ENCODE measurements at regions not wholly inside any gene's neighbourhood (a gene's known extent, or its start where the extent isn't known, plus 50 kb on each side); places are given as distances from the start of the nearest gene placed in this dataset.

DNA sequence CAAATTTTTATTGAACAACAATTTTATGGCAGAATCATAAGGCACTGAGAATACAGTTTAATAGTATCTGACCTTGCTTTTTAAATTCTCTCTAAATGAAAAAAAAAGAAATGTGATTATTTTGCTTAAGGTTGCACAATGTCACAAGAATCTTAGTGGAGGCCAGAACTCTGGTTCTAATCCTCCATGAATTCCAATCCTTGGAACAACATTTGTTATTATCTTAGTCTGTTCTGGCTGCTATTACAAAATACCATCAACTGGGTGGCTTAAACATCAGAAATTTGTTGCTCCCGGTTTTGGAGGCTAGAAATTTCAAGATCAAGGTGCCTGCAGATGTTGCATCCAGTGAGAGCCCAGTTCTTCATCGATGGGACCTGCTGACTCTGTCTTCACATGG is 158.2 kb upstream of the POM121L12 start:
- no peak for DNase-seq

DNA sequence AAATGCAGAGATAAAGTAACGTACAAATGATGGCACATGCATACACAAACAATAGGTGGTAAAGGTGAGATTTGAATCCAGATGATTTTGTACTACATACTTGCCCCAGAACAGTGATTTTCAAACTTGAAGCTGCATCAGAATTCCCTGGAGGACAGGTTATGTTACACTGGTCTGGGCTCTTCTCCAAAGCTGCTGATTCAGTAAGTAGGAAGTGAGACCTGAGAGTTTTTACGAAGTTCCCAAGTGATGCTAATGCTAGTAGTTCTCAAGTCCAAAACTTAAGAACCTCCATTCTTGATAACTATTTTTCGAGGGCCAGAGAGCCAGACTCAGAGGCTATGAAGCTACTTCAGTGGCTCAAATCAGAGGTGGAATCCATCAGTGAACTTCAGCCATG is 159.0 kb upstream of the POM121L12 start:
- DNase-seq = no peak

DNA sequence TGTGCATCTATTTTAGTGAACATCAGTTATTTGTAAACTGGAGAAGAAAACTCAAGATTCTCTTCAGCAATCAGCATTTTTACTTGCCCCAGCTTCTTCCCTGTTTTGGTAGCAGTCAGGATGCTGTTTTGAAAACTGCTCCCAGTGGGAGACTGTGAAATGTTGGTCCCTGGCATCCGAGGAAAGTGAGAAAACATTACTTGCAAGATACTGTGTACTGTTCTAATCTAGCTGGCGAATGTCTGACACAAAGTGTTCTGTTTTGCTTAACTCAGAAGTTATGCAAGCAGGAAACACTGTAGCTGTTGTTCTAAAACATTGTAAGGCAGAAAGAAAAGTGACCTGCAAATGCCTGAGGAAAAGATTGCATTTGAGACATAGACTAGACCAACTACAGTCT is 171.8 kb upstream of the POM121L12 start:
- no peak for DNase-seq

DNA sequence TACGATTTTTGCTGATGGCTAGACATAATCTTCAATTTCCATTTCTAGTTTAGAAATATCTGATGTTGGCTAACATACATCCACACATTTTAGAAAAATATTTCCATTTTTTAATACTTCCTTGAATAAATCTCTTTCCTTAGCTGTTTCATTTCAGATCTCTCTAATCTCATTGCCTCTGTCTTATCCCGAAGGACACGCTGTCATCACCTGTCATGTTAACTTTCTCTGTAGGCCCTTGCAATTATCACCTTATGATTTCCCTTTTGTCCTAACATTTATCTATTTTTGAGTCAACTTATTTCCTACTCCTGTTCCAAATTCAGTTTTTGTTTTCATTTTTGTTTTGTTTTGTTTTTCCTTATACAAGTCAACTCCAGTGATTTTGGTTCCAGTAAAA is 173.1 kb upstream of the POM121L12 start:
- DNase-seq = no peak

DNA sequence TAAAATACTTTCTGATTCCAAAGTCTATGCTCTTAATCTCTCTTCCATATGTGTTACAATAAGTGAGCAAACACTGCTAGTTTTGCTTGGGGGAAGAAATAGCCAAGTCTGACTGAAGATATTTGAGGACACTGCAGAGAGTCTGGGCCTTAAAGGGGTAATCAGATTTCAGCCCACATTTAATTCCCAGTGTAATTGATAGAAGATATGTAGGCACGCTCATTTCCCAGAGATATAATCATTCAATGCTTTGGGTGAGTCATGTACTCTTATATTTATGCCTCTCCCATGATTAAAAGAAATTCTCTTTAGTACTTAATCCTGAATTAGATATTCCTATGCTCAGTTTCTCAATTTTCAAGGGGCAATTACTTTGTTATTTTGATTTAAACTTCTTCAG is 178.1 kb upstream of the POM121L12 start:
- DNase-seq = no peak

DNA sequence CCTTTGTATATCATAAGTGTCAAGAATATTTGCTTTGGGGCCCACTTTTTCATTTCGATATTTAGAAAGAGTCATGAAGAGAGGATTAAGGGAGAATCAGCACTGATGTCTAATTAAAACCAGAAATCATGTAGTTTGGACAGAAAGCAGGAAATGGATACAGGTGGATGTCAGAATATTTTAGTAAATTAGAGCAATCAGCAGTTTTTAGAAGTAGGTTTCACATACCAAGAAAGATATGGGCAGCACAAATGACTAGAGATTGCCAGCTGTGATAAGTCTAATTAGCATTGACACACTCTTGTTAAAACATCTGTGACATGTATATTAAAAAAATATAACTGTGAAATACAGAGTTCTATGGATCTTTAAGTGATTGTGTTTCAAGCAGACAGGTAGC is 180.8 kb upstream of the POM121L12 start:
- no peak for DNase-seq

DNA sequence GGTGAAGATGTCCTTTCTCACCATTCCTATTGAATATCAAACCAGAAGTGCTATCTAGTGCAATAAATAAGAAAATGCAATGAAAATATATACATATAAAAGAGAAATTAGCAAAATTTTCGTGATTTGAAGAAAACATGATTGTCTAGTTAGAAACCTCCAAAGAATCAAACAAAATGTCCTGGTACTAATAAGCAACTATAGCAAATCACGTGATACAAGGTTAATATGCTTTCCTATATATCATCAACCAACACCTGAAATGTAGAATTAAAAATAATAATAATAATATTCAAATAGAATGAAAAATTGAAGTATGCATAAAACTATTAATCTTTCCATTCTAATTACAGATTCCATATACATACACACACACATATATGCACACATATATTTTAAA is 183.9 kb upstream of the POM121L12 start:
- no peak for DNase-seq

DNA sequence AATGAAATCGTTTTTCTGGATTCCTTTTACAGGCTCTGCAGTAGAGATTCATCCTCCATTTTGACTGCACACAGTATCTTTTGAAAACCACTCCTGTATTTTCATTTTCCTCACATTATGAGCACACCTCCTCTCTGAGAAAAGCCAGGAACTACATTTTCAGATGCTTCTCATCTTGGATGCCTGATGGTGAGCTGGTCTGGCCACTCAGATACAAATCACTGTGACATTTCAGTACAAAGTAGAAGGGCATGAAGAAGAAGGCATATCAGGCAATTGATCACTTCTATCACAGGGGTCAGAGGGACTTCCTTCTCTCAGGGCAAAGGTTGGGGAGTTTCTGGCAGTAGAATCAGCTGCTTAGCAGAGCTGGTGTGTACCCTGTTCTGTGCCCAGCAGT is 192.0 kb upstream of the POM121L12 start:
- no peak for DNase-seq

DNA sequence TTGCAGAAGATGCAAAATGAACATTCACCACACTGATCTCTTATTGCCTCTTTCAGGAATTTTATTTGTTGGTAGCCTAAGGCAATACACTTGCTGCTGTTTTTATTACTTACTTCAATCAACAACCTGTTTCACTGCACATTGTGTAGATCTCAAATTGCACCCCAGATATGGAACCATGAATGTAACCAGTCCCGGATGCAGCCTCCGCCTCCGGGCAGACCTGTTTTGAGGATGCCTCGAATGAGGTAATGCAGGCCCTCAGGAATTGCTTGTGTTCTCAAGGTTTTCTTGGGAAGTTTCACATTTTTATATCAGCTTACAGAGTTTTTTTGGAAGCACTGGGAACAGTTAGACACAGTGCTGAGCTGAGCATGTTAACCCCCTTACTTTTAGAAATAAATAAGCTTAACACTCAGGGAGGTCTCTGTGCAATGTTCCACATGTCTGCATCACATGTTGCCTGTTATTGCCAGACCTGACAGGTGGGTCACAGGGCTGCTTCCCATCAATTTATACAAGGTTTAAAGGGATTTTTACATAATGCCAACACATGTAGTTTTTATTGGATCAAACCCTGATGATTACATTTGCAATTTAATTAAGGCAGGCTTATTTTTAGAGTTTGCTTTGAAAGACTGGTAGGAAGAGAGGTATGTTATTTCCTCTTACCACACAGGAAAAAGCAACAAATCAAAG is 193.1 kb upstream of the POM121L12 start:
- DNase-seq = no peak

DNA sequence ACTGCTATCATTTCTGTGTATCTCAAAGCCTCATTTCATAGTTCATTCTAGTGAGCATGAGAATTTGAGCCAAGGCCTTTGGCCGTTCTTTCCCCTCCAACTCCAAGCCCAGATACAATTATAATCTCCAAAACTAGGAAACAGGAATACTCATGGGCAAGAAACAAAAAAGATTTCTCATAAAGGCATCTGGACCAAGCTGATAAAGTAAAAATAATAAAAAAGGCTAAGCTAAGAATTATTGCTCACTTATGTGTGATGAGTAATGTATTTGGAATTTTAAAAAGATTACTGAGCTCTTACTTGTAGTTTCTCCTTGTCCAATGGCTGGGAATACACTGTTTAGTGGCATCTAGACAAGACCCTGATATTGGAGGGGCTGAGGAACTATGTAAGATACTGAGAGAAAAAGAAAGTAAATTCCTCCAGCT is 196.4 kb upstream of the POM121L12 start:
- no peak for DNase-seq

DNA sequence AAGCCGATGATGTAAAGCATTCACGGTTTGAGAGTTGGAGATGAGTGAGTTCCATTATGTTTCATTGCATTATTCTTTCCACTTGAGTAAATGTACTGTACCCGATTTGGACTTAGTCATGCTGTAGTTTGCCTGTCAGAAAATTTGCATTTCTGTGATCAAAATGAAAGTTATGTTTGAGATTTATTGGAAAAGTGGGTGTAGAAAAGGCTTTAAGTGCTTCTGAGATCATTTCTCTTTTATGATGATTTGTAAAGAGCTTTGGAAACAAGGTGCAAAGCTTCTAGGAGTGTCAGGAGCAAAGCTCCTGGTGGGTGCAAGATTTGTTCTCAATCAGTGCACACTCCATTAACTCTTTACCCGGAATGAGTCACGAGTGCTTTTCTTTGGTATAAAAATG is 204.1 kb upstream of the POM121L12 start:
- no peak for DNase-seq

DNA sequence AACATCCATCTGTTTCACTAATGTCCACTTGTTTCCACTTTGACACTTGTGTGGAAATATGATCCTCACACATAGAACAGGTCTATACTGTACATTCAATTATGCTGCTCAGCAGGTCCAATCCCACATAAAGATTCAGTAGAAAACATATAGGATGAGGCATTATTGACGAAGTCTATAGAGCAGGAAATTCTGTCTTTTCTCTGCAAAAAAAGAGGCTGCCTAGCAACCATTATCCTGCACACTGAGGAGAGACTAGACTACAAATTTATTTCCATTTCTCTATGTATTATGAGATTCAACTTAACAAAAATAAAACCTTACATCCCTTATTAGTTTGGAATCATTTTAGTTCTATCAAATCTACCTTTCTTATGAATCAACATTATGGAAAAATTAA is 204.6 kb upstream of the POM121L12 start:
- DNase-seq = no peak

DNA sequence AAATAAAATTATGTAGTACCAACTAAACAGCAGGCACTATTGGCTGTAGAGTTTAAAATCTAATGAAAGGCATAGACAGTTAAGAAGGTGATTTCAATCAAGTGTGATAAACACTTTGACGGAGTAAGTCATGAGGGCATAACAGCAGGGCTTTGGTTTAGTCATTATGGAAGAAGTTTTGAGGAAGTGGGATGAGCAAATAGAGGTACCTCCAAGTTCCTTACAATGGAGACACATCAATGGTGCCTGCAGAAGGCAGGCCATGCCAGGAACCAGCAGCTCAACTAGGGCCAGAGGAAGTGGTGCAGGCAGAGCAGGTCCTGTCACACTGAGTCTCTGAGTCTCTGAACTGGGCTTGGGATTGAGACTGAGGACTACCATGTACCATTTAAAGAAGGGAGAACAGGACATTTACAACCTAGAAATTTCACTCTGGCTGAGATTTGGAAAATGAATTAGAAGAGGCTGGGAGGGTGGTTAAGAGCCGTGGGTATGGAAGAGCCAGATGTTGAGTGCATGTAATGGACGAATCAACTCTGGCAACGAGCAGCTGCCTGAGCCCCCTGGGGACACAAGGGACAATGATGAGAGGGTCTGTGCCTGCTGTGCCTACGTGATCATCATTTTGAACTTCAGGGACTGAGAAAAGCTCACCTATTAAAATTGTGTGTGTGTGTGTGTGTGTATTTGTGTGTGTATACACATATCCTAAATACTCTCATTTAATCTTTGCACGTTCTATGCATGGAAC is 208.7 kb upstream of the POM121L12 start:
- DNase-seq = no peak

DNA sequence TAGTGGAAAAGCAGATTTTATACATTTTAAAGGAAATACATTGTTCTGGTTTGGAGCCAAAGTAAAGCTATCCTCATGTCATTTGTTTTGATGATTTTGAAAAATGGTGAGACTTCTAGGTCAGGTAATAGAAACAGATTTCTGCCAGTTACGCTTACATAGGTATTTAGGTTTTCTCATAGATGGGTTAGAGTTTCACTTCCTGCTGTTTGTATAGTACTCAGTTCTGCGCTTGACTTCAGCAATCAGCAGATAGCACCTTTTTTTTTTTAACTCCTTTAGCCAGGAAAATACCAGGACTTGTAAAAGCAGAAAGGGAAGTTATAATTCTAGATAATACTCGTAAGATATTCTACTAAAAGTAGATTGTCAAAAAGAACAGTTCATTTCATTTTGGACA is 209.8 kb upstream of the POM121L12 start:
- DNase-seq = no peak

DNA sequence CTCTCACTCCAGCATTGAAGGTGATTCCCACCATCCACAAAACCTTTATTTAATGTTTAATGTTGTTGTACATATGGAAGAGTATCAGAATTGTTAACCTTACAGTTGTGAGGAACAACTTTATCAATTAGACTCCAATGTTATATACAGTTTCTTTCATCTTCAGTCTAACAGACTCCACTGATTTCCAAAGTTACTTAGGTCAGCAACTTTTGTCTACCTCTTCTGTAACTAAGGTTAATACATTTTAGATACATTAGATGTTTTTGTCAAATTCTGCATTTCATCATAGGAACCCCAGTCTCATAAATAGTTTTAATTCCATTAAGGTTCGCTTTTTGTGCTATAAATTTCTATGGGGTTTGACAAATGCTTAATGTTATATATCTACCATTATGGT is 223.9 kb upstream of the POM121L12 start:
- no peak for DNase-seq

DNA sequence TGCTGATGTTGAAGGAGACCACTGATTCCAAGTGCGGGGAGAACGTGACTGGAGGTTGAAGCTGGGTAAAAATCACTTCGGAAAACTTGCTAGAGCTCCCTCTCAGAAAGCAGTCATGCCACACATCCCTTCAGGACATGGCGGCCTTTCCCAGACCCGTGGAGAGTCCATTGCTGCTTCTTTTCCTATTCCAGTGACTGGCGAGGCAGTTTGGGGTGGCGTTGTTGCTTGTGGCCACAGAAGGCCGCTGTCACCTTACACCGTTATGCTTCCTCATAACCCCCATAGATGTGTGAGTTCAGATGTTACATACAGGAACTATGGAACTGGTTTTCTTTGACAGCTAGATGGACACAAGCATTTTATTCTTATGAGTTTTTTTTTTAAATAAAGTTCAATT is 235.6 kb upstream of the POM121L12 start:
- no peak for DNase-seq

DNA sequence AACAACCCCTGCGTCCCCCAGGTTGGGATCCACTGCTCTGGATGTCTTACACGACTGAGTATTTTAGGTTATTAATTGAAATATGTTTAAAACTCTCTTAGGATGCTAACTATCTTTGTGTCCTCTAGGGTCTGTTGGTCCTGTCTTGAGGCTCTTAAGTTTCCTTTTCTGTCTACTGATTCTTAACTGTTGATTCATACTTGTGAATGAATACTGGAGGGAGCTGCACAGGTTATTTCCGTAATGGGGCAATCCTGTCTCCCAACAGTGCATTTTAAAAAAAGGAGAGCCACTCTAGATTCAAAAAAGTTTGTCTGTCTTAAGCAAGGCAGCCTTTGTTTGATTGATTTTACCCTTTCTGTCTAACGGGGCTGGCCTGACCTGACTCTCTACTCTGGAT is 237.6 kb upstream of the POM121L12 start:
- no peak for DNase-seq

DNA sequence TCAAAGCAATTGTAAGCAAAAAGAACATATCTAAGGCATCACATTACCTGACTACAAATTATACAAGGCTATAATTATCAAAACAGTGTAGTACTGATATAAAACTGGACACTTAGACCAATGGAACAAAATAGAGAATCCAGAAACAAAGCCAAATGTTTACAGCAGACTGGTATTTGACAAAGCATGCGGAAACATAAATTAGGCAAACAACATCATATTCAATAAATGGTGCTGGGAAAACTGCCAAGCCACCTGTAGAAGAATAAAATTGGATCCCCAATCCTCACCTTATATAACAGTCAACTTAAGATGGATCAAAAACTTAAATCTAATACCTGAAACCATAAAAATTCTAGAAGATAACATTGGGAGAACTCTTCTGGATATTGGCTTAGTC is 240.8 kb upstream of the POM121L12 start:
- DNase-seq = no peak

DNA sequence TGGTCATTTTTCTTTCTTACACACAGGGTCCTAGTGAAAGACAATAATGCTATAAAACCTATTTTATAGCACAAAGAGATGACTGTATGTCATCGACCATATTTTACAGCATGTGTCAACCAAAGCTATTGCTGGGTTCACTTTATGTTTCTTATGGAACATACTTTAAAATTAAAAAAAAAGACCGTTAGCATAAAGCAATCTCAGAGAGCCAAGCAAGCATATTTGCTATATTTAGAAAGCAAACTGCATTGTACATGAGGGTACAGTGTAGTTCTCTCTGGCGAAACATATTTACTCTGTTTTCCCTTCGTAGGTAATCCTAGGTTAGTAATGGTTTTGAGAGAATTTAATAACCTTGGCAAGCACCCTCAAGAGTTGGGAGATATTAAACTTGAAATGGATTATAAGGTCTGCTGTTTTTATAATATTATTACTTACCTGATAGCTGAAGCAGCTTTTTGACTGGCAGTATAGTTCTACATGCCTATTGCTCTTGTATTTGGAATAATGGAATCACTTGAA is 244.2 kb upstream of the POM121L12 start:
- no peak for DNase-seq

DNA sequence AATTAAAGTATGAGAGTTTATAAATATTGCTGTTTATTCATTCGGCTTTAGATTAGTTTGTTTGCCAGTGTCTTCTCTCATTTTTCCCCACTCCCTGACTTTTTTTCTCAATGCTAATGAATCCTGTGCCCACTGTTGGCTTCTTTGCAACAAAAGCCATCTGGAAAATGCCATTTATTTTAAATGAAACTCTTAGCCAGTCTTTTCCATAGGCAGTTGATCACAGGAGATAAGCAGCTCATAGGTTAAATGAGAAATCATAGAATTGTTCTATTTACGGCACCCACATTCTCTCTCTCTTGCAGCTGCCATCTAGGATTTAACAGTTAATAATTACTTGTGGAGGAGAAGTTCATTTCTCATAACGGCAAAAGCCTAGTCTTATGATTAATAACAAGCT is 249.3 kb upstream of the POM121L12 start:
- DNase-seq = no peak

DNA sequence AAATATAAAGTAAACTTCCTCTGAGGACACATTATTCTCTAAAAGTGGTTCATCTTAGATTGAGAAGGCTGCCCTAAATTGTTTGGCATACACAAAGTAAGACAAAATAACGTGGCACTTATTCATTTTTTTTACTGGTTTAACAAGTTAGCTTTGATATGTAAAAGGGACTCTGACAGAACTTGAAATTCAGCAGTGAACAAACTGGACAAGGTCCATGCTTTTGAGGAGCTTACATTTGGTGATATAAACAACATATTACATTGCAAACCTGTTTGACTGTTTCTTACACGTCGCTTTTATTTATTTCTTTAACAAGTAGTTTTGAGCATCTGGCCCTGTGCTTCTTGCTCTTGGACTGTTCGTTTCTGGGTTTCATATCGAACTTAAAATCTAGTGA is 253.1 kb upstream of the POM121L12 start:
- no peak for DNase-seq

DNA sequence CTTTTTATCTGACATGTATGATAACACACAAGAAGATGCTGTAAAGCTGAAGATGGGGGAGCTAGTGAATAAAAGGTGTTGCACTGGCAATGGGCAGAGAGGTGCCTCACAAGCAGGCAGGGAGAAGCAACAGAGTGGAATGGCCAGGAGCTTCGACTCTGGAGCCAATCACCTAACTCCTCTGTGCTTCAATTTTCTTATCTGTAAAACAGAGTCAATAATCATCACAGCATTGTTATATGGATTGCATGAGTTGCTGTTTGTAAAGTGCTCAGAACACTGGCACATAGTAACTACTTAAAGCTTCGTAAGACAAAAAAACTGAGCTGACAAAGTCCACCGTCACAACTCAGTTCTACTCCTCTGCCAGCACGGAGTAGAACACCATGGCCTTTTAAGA is 254.2 kb upstream of the POM121L12 start:
- DNase-seq = no peak

DNA sequence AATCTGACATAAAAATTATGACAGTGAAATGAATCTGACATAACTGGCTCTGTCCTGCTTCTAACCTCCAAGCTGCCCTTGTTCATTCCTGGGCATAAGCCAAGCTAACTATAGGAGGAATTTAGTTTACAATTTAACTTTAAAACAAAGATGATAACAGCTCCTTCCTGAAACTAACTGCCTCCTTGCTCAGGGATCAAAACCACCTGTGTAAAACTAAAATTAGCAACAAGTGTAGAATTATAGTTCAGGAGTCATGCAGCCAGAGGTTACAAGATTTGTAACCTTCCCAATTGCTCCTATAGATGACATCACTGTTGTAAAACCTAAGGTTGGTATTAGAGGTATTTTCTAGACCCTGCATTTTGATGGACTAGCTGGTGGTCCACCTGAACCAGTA is 256.4 kb upstream of the POM121L12 start:
- DNase-seq = no peak

DNA sequence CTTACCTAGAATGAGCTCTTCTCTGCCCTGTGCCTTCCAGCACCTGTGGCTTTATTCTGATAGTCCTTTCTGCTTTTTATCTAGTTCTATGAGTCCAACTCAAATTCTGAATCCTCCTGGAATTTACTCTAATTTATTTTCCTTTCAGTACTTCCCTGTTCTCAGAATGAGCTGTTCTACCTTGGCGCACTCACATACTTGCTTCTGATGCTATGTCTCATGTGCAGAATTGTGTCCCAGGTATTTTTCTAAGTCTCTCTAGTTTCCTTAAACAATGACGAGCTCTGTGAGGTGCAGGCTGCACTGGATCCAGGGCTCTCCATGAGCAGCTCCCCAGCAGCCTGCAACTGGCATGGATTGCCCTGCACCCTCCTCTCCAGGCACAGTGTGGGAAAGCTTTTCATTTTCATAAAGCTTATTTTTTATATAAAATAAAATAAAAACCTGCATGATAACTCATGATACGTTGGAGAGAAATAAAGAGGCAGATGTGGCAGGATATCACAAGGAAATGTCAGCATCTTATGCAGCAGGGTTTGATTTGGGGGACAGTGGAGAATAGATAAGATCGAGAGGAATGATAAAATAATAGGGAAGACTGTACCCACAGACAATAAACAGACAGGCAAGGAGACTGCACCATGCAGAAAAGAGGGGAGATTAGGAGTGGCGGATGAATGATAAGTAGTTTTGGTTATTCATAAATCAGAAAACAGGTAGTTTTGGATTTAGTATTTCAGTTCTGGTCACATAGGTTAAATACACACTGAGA is 258.2 kb upstream of the POM121L12 start:
- no peak for DNase-seq
